Astrocyte of the hippocampus (primary cell): ENCODE measurements at regions not wholly inside any gene's neighbourhood (a gene's known extent, or its start where the extent isn't known, plus 50 kb on each side); places are given as distances from the start of the nearest gene placed in this dataset.
"Not testable (repeated sequence)": the region's sequence is repeated elsewhere in the genome, so short reads cannot be mapped to it uniquely, and the experiment has no call there.

Source experiments
- DNase-seq: peaks from one replicate; pipeline ENCODE4 v3.0.0; 2011; ENCODE audit warnings: low read depth, low spot score

GRCh38 chr6:14775528-14775927 is 470.3 kb upstream of the JARID2 start:
- no peak for DNase-seq

GRCh38 chr6:14776307-14776706 is 469.6 kb upstream of the JARID2 start:
- DNase-seq: no peak

GRCh38 chr6:14781772-14782525 is 463.9 kb upstream of the JARID2 start:
- DNase-seq: no peak

- DNase-seq: not testable (repeated sequence)
Measured at GRCh38 chr6:14782921-14783464, 462.9 kb upstream of the JARID2 start.

GRCh38 chr6:14783594-14783993 is 462.3 kb upstream of the JARID2 start:
- no peak for DNase-seq

GRCh38 chr6:14784596-14785492 is 461.0 kb upstream of the JARID2 start:
- DNase-seq: peak; percentile 47

GRCh38 chr6:14785493-14785790 is 460.4 kb upstream of the JARID2 start:
- DNase-seq: no peak

GRCh38 chr6:14786008-14786407 is 459.9 kb upstream of the JARID2 start:
- DNase-seq: no peak

- DNase-seq: no peak
Measured at GRCh38 chr6:14786455-14786854, 459.4 kb upstream of the JARID2 start.

GRCh38 chr6:14787250-14787649 is 458.6 kb upstream of the JARID2 start:
- no peak for DNase-seq

GRCh38 chr6:14787677-14788076 is 458.2 kb upstream of the JARID2 start:
- DNase-seq: no peak

- DNase-seq: no peak
Measured at GRCh38 chr6:14789996-14790395, 455.9 kb upstream of the JARID2 start.

GRCh38 chr6:14790976-14791375 is 454.9 kb upstream of the JARID2 start:
- no peak for DNase-seq

- DNase-seq: no peak
Measured at GRCh38 chr6:14791526-14791925, 454.3 kb upstream of the JARID2 start.

GRCh38 chr6:14792118-14792955 is 453.5 kb upstream of the JARID2 start:
- DNase-seq: no peak

GRCh38 chr6:14795451-14795850 is 450.4 kb upstream of the JARID2 start:
- DNase-seq: no peak

- DNase-seq: no peak
Measured at GRCh38 chr6:14796974-14797762, 448.7 kb upstream of the JARID2 start.

- DNase-seq: no peak
Measured at GRCh38 chr6:14797875-14798593, 447.8 kb upstream of the JARID2 start.

- DNase-seq: no peak
Measured at GRCh38 chr6:14798594-14798982, 447.3 kb upstream of the JARID2 start.

- DNase-seq: no peak
Measured at GRCh38 chr6:14798996-14799588, 446.8 kb upstream of the JARID2 start.
